GM23338 (cell line): ENCODE measurements at regions not wholly inside any gene's neighbourhood (a gene's known extent, or its start where the extent isn't known, plus 50 kb on each side); places are given as distances from the start of the nearest gene placed in this dataset.

Experiments used
- ATAC-seq: fragments of 200-7000 bp; cut with Tn5 transposase; 3 replicates; pipeline ENCODE4 v1.9.1; 2020
- DNase-seq: peaks from one replicate; pipeline ENCODE4 v3.0.0-alpha.2; 2015; ENCODE audit warnings: low spot score
- H2AFZ ChIP-seq: fragments of 200-600 bp; sonication (generic); 2 replicates; pipeline ENCODE4 v1.8.0; 2016; ENCODE audit warnings: antibody characterized with exemption, mild to moderate bottlenecking, moderate library complexity
- H3F3A ChIP-seq: fragments of 200-600 bp; sonication (generic); replicated peaks from 2 replicates; pipeline ENCODE4 v1.8.0; 2017; ENCODE audit warnings: antibody characterized with exemption, mixed run types, low read depth
- H3K27ac ChIP-seq: fragments of 200-600 bp; sonication (generic); 2 replicates; pipeline ENCODE4 v1.6.1; 2016; ENCODE audit warnings: low read depth
- H3K27me3 ChIP-seq: fragments of 200-600 bp; sonication (generic); 2 replicates; pipeline ENCODE4 v1.8.0; 2016; ENCODE audit warnings: mild to moderate bottlenecking, mixed run types, moderate library complexity; ENCODE audit not compliant: insufficient read depth
- H3K36me3 ChIP-seq: fragments of 200-600 bp; sonication (generic); 2 replicates; pipeline ENCODE4 v1.8.0; 2016; ENCODE audit warnings: mild to moderate bottlenecking; ENCODE audit not compliant: insufficient read depth
- H3K4me1 ChIP-seq: fragments of 200-600 bp; sonication (generic); 2 replicates; pipeline ENCODE4 v1.8.0; 2016; ENCODE audit warnings: mild to moderate bottlenecking, moderate library complexity; ENCODE audit not compliant: insufficient read depth
- H3K4me2 ChIP-seq: fragments of 200-600 bp; sonication (generic); 2 replicates; pipeline ENCODE4 v1.7.1; 2017; ENCODE audit warnings: mixed run types
- H3K4me3 ChIP-seq: fragments of 200-600 bp; sonication (generic); 2 replicates; pipeline ENCODE4 v1.6.1; 2016; ENCODE audit warnings: mixed run types
- H3K79me2 ChIP-seq: fragments of 200-600 bp; sonication (generic); replicated peaks from 2 replicates; pipeline ENCODE4 v1.8.0; 2017; ENCODE audit warnings: mild to moderate bottlenecking; ENCODE audit not compliant: insufficient read depth
- H3K9me2 ChIP-seq: fragments of 200-600 bp; sonication (generic); 2 replicates; pipeline ENCODE4 v1.8.0; 2017; ENCODE audit not compliant: insufficient read depth
- H4K20me1 ChIP-seq: fragments of 200-600 bp; sonication (generic); replicated peaks from 2 replicates; pipeline ENCODE4 v1.8.0; 2017; ENCODE audit warnings: mild to moderate bottlenecking; ENCODE audit not compliant: insufficient read depth
- H3K27ac Mint-ChIP-seq: 2 replicates; pipeline ENCODE4 v1.8.0; 2020; ENCODE audit warnings: inconsistent platforms, mild to moderate bottlenecking, moderate library complexity, mixed read lengths
- H3K27me3 Mint-ChIP-seq: 3 replicates; pipeline ENCODE4 v1.8.0; 2022; ENCODE audit warnings: low read depth, mild to moderate bottlenecking, moderate library complexity, mixed read lengths, inconsistent platforms; ENCODE audit not compliant: insufficient read depth, poor library complexity
- H3K36me3 Mint-ChIP-seq: 3 replicates; pipeline ENCODE4 v1.8.0; 2021; ENCODE audit warnings: low read depth, mild to moderate bottlenecking, inconsistent platforms, moderate library complexity, mixed read lengths
- H3K4me1 Mint-ChIP-seq: 3 replicates; pipeline ENCODE4 v1.8.0; 2020; ENCODE audit warnings: mild to moderate bottlenecking, inconsistent platforms, mixed read lengths
- H3K4me3 Mint-ChIP-seq: 3 replicates; pipeline ENCODE4 v1.8.0; 2021; ENCODE audit warnings: moderate library complexity, mild to moderate bottlenecking, inconsistent platforms, mixed read lengths
- H3K9me3 Mint-ChIP-seq: 3 replicates; pipeline ENCODE4 v1.8.0; 2020; ENCODE audit warnings: moderate library complexity, mild to moderate bottlenecking, inconsistent platforms, mixed read lengths
- CTCF ChIP-seq, 2 experiments: fragments of 200-600 bp in 1 of 2; sonication (generic) in 1 of 2; conservative IDR thresholded peaks; 2 replicates each; pipeline versions ENCODE4 v1.5.1 to v1.6.1; 2016 to 2017; ENCODE audit warnings: antibody characterized with exemption in 2 of 2, low read depth in 2 of 2, mild to moderate bottlenecking in 2 of 2, moderate library complexity in 1 of 2
- ETS1 ChIP-seq: IDR thresholded peaks from 2 replicates; pipeline ENCODE4 v1.6.1; 2016; ENCODE audit warnings: antibody characterized with exemption
- EZH2 ChIP-seq: fragments of 200-600 bp; sonication (generic); IDR thresholded peaks from one replicate; pipeline ENCODE4 v1.8.0; 2017; ENCODE audit warnings: antibody characterized with exemption, mild to moderate bottlenecking, low read depth; ENCODE audit not compliant: unreplicated experiment
- EZH2phosphoT487 ChIP-seq: fragments of 200-600 bp; sonication (generic); IDR thresholded peaks from one replicate; pipeline ENCODE4 v1.8.1; 2018; ENCODE audit warnings: antibody characterized with exemption; ENCODE audit not compliant: unreplicated experiment
- JUNB ChIP-seq: IDR thresholded peaks from one replicate; pipeline ENCODE4 v1.6.1; 2016; ENCODE audit warnings: antibody characterized with exemption; ENCODE audit not compliant: unreplicated experiment
- POLR2AphosphoS5 ChIP-seq: IDR thresholded peaks from 2 replicates; pipeline ENCODE4 v1.6.1; 2016; ENCODE audit warnings: antibody characterized with exemption, low read depth
- STAT1 ChIP-seq: IDR thresholded peaks from one replicate; pipeline ENCODE4 v1.6.1; 2016; ENCODE audit warnings: antibody characterized with exemption; ENCODE audit not compliant: unreplicated experiment
- ZNF114 ChIP-seq: fragments of 250-450 bp; sonication (Bioruptor Pico); IDR thresholded peaks from 2 replicates; pipeline ENCODE4 v1.5.0; 2020; ENCODE audit warnings: mild to moderate bottlenecking, moderate library complexity
- ZNF331 ChIP-seq: fragments of 250-450 bp; sonication (Bioruptor Pico); IDR thresholded peaks from 2 replicates; pipeline ENCODE4 v1.5.0; 2020; ENCODE audit warnings: low read depth, mild to moderate bottlenecking, moderate library complexity
- ZNF462 ChIP-seq: fragments of 250-450 bp; sonication (Bioruptor Pico); IDR thresholded peaks from 2 replicates; pipeline ENCODE4 v1.5.0; 2020; ENCODE audit warnings: mild to moderate bottlenecking, moderate library complexity

- Histone ChIP-seq H3K4me3 (no peak overlapping the region), H3K79me2 (no peaks in the 10 kb centered on the region), H3K9me2 (peaks cover 3% of the 10 kb centered on the region; the same call in 1 of the 2 replicates), H3K4me2 (no peak overlapping the region), H3F3A (no peaks in the 10 kb centered on the region), H3K4me1 (no peaks in the 10 kb centered on the region), H3K27ac (no peak overlapping the region), H2AFZ (no peak overlapping the region), H3K27me3 (no peaks in the 10 kb centered on the region), H4K20me1 (no peaks in the 10 kb centered on the region), H3K36me3 (no peaks in the 10 kb centered on the region)
- no peak overlapping the region for H3K27ac Mint-ChIP-seq
- H3K9me3 Mint-ChIP-seq: no peaks in the 10 kb centered on the region
- H3K4me1 Mint-ChIP-seq: peaks cover 3% of the 10 kb centered on the region; the same call in 1 of the 3 replicates
- DNase-seq (no peak), ATAC-seq (no peak)
- H3K4me3 Mint-ChIP-seq: no peak overlapping the region
- no peaks in the 10 kb centered on the region for H3K36me3 Mint-ChIP-seq
- H3K27me3 Mint-ChIP-seq: no peaks in the 10 kb centered on the region
- no peak for TF ChIP-seq EZH2
Observed at GRCh38 chr13:72379581-72379980, 347.8 kb downstream of the MZT1 start.

GRCh38 chr13:72368031-72368430 lies 359.4 kb downstream of the MZT1 start:
- H3K36me3 ChIP-seq: no peaks in the 10 kb centered on the region
- ATAC-seq (no peak), DNase-seq (no peak)
- Mint-ChIP-seq H3K4me1 (no peaks in the 10 kb centered on the region), H3K9me3 (no peaks in the 10 kb centered on the region), H3K4me3 (no peak overlapping the region), H3K36me3 (no peaks in the 10 kb centered on the region), H3K27me3 (no peaks in the 10 kb centered on the region), H3K27ac (no peak overlapping the region)
- no peak overlapping the region for H2AFZ ChIP-seq
- H3K79me2 ChIP-seq: no peaks in the 10 kb centered on the region
- H3K27me3 ChIP-seq: no peaks in the 10 kb centered on the region
- H3F3A ChIP-seq: no peaks in the 10 kb centered on the region
- H3K4me1 ChIP-seq: no peaks in the 10 kb centered on the region
- no peaks in the 10 kb centered on the region for H4K20me1 ChIP-seq
- no peak overlapping the region for H3K4me2 ChIP-seq
- no peak overlapping the region for H3K4me3 ChIP-seq
- H3K9me2 ChIP-seq: no peaks in the 10 kb centered on the region
- no peak overlapping the region for H3K27ac ChIP-seq
- TF ChIP-seq EZH2: no peak
- TF ChIP-seq CTCF (conservative IDR thresholded peaks at IDR 0.05; ENCODE audit: low read depth in 2 of 2): no peak
- no peak for TF ChIP-seq ZNF462 (CRISPR knock-in tag)
- no peak for TF ChIP-seq ETS1
- TF ChIP-seq POLR2AphosphoS5: no peak
- no peak for TF ChIP-seq ZNF114
- TF ChIP-seq JUNB: no peak
- TF ChIP-seq ZNF331 (CRISPR knock-in tag): no peak
- no peak for TF ChIP-seq EZH2phosphoT487
- no peak for TF ChIP-seq STAT1
